ENCODE measurements at regions not wholly inside any gene's neighbourhood (a gene's known extent, or its start where the extent isn't known, plus 50 kb on each side); places are given as distances from the start of the nearest gene placed in this dataset.

GRCh38 chr12:19605720-19606119 is 166.4 kb downstream of the AEBP2 start:
- TF ChIP-seq, protein P1, sequence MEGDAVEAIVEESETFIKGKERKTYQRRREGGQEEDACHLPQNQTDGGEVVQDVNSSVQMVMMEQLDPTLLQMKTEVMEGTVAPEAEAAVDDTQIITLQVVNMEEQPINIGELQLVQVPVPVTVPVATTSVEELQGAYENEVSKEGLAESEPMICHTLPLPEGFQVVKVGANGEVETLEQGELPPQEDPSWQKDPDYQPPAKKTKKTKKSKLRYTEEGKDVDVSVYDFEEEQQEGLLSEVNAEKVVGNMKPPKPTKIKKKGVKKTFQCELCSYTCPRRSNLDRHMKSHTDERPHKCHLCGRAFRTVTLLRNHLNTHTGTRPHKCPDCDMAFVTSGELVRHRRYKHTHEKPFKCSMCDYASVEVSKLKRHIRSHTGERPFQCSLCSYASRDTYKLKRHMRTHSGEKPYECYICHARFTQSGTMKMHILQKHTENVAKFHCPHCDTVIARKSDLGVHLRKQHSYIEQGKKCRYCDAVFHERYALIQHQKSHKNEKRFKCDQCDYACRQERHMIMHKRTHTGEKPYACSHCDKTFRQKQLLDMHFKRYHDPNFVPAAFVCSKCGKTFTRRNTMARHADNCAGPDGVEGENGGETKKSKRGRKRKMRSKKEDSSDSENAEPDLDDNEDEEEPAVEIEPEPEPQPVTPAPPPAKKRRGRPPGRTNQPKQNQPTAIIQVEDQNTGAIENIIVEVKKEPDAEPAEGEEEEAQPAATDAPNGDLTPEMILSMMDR (conservative IDR thresholded peaks at IDR 0.05 in 1 of 2, IDR thresholded peaks at IDR 0.05 in 1 of 2; ENCODE audit: extremely low read depth in 1 of 2, insufficient read depth in 1 of 2, low read depth in 1 of 2, low read length in 2 of 2): no peak
- TF ChIP-seq EZH2 (IDR thresholded peaks at IDR 0.05; ENCODE audit: borderline replicate concordance, low read length): no peak

All from mammary epithelial cell (primary cell).